ENCODE measurements at regions not wholly inside any gene's neighbourhood (a gene's known extent, or its start where the extent isn't known, plus 50 kb on each side); places are given as distances from the start of the nearest gene placed in this dataset.

GRCh38 chr13:40217675-40218074, 448.8 kb downstream of the FOXO1 start:
- Histone ChIP-seq H2AFZ (ENCODE audit: low read depth, low read length) (no peak overlapping the region), H2BK5ac (ENCODE audit: low read depth, low read length, poor library complexity, severe bottlenecking) (no peak overlapping the region), H3K4me1 (ENCODE audit: control insufficient read depth, insufficient read depth, low read depth, low read length) (peaks cover 3% of the 10 kb centered on the region), H3K23ac (ENCODE audit: low read length in 2 of 2) (no peak overlapping the region), H3K79me1 (replicated peaks; ENCODE audit: low read length, poor library complexity, severe bottlenecking) (no peaks in the 10 kb centered on the region), H3K18ac (ENCODE audit: low read depth in 1 of 2, low read length in 2 of 2) (no peak overlapping the region), H4K91ac (ENCODE audit: low read length) (no peak overlapping the region), H2BK120ac (ENCODE audit: low read depth, low read length) (no peak overlapping the region), H3K9ac (ENCODE audit: low read length) (no peak overlapping the region), H3K4ac (ENCODE audit: low read depth in 1 of 2, low read length in 2 of 2) (no peak overlapping the region), H2BK12ac (ENCODE audit: low read length in 2 of 2) (no peak overlapping the region), H3K4me3 (ENCODE audit: insufficient read depth in 1 of 2, low read depth in 1 of 2, low read length in 2 of 2) (no peak overlapping the region), H3K27ac (ENCODE audit: low read length, poor library complexity, severe bottlenecking) (no peak overlapping the region), H4K8ac (ENCODE audit: low read length) (no peak overlapping the region), H3K36me3 (ENCODE audit: control insufficient read depth in 1 of 2, insufficient read depth in 2 of 2, low read depth in 1 of 2, low read length in 2 of 2) (no peaks in the 10 kb centered on the region), H2BK15ac (ENCODE audit: low read depth, poor library complexity, severe bottlenecking) (no peak overlapping the region), H3K27me3 (ENCODE audit: control insufficient read depth in 1 of 2, insufficient read depth in 1 of 2, low read length in 2 of 2) (peaks cover 0 to 1% of the 10 kb centered on the region in 2 experiments), H3K9me3 (ENCODE audit: control insufficient read depth, low read length) (no peaks in the 10 kb centered on the region), H2AK5ac (ENCODE audit: low read length, severe bottlenecking) (no peak overlapping the region), H3K4me2 (ENCODE audit: low read length, poor library complexity, severe bottlenecking) (no peak overlapping the region), H3K14ac (ENCODE audit: low read length in 2 of 2) (no peak overlapping the region)
- DNase-seq: no peak
- 87% methylated on average over 3 of the region's 4 CpGs for WGBS

- DNase-seq: peak; percentile 13
- Histone ChIP-seq H3K4me1 (ENCODE audit: control insufficient read depth, insufficient read depth, low read depth, low read length) (peaks cover 3% of the 10 kb centered on the region), H3K27me3 (ENCODE audit: control insufficient read depth in 1 of 2, insufficient read depth in 1 of 2, low read length in 2 of 2) (no peaks in the 10 kb centered on the region), H2BK12ac (ENCODE audit: low read length in 2 of 2) (no peak overlapping the region), H3K4me3 (ENCODE audit: insufficient read depth in 1 of 2, low read depth in 1 of 2, low read length in 2 of 2) (no peak overlapping the region), H3K23ac (ENCODE audit: low read length in 2 of 2) (no peak overlapping the region), H3K79me1 (replicated peaks; ENCODE audit: low read length, poor library complexity, severe bottlenecking) (no peaks in the 10 kb centered on the region), H3K14ac (ENCODE audit: low read length in 2 of 2) (no peak overlapping the region), H4K8ac (ENCODE audit: low read length) (no peak overlapping the region), H3K9ac (ENCODE audit: low read length) (no peak overlapping the region), H4K91ac (ENCODE audit: low read length) (no peak overlapping the region), H2BK15ac (ENCODE audit: low read depth, poor library complexity, severe bottlenecking) (no peak overlapping the region), H3K36me3 (ENCODE audit: control insufficient read depth in 1 of 2, insufficient read depth in 2 of 2, low read depth in 1 of 2, low read length in 2 of 2) (no peaks in the 10 kb centered on the region), H3K4ac (ENCODE audit: low read depth in 1 of 2, low read length in 2 of 2) (no peak overlapping the region), H2AK5ac (ENCODE audit: low read length, severe bottlenecking) (no peak overlapping the region), H3K18ac (ENCODE audit: low read depth in 1 of 2, low read length in 2 of 2) (no peak overlapping the region), H3K27ac (ENCODE audit: low read length, poor library complexity, severe bottlenecking) (peak overlapping the region; percentile 88), H2BK120ac (ENCODE audit: low read depth, low read length) (no peak overlapping the region), H2BK5ac (ENCODE audit: low read depth, low read length, poor library complexity, severe bottlenecking) (no peak overlapping the region), H3K9me3 (ENCODE audit: control insufficient read depth, low read length) (no peaks in the 10 kb centered on the region), H2AFZ (ENCODE audit: low read depth, low read length) (no peak overlapping the region), H3K4me2 (ENCODE audit: low read length, poor library complexity, severe bottlenecking) (no peak overlapping the region)
- 96% methylated on average over 12 of the region's 12 CpGs for WGBS
Observed at GRCh38 chr13:40220299-40220935, 446.0 kb downstream of the FOXO1 start.

GRCh38 chr13:40221131-40221459, 445.3 kb downstream of the FOXO1 start:
- H3K18ac ChIP-seq (ENCODE audit: low read depth in 1 of 2, low read length in 2 of 2): no peak overlapping the region
- no CpG with 5 or more reads among the region's 1 CpG for WGBS
- H4K91ac ChIP-seq (ENCODE audit: low read length): no peak overlapping the region
- peak overlapping the region; percentile 18 for H2AK5ac ChIP-seq (ENCODE audit: low read length, severe bottlenecking)
- H2BK12ac ChIP-seq (ENCODE audit: low read length in 2 of 2): peak overlapping the region in 1 of 2 experiments; percentile 49
- H2AFZ ChIP-seq (ENCODE audit: low read depth, low read length): no peak overlapping the region
- H2BK15ac ChIP-seq (ENCODE audit: low read depth, poor library complexity, severe bottlenecking): no peak overlapping the region
- no peak overlapping the region for H3K23ac ChIP-seq (ENCODE audit: low read length in 2 of 2)
- no peak overlapping the region for H3K4ac ChIP-seq (ENCODE audit: low read depth in 1 of 2, low read length in 2 of 2)
- peaks cover 3% of the 10 kb centered on the region for H3K4me1 ChIP-seq (ENCODE audit: control insufficient read depth, insufficient read depth, low read depth, low read length)
- H2BK5ac ChIP-seq (ENCODE audit: low read depth, low read length, poor library complexity, severe bottlenecking): peak overlapping the region; percentile 77
- no peaks in the 10 kb centered on the region for H3K27me3 ChIP-seq (ENCODE audit: control insufficient read depth in 1 of 2, insufficient read depth in 1 of 2, low read length in 2 of 2)
- no peak overlapping the region for H2BK120ac ChIP-seq (ENCODE audit: low read depth, low read length)
- no peaks in the 10 kb centered on the region for H3K79me1 ChIP-seq (replicated peaks; ENCODE audit: low read length, poor library complexity, severe bottlenecking)
- peak overlapping the region; percentile 88 for H3K27ac ChIP-seq (ENCODE audit: low read length, poor library complexity, severe bottlenecking)
- H3K9me3 ChIP-seq (ENCODE audit: control insufficient read depth, low read length): no peaks in the 10 kb centered on the region
- H3K9ac ChIP-seq (ENCODE audit: low read length): no peak overlapping the region
- H3K36me3 ChIP-seq (ENCODE audit: control insufficient read depth in 1 of 2, insufficient read depth in 2 of 2, low read depth in 1 of 2, low read length in 2 of 2): no peaks in the 10 kb centered on the region
- DNase-seq: no peak
- no peak overlapping the region for H3K4me3 ChIP-seq (ENCODE audit: insufficient read depth in 1 of 2, low read depth in 1 of 2, low read length in 2 of 2)
- no peak overlapping the region for H3K14ac ChIP-seq (ENCODE audit: low read length in 2 of 2)
- H4K8ac ChIP-seq (ENCODE audit: low read length): no peak overlapping the region
- no peak overlapping the region for H3K4me2 ChIP-seq (ENCODE audit: low read length, poor library complexity, severe bottlenecking)

DNA sequence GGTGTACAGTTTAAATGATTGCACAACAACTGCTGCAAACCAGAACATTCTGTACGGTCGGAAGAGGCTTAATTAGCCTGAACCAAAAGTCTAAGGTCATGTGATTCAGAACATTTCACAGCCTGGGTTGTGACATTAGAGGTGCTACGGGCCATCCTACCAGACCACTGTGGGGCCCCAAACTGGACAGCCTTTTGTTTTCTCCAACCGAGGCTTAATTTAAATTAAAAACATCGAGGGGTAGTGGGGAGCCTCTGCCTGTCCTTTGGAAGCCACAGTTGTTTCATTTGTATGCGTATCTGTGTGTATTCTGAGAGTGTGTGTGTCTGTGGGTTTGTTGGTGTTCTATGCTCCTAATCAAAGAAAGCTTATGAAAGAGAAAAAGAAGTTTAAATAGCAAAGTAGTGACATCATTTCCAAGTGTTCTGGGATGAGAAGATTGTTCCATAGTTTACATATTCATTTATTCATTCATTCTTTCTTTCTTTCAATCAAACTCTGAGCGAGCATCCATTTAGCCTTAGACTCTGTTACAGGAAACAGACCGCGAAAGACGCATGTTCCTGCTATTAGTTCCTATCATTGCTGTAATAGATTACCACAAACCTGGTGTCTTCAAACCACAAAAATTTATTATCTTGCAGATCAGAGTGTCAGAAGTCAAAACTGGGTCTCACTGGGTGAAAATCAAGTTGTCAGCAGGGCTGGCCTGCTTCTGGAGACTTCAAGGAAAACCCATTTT, 444.8 kb downstream of the FOXO1 start:
- Histone ChIP-seq H3K4me3 (ENCODE audit: insufficient read depth in 1 of 2, low read depth in 1 of 2, low read length in 2 of 2) (no peak overlapping the region), H3K9me3 (ENCODE audit: control insufficient read depth, low read length) (no peaks in the 10 kb centered on the region), H4K8ac (ENCODE audit: low read length) (peak overlapping the region; percentile 16), H3K27me3 (ENCODE audit: control insufficient read depth in 1 of 2, insufficient read depth in 1 of 2, low read length in 2 of 2) (no peaks in the 10 kb centered on the region), H2BK120ac (ENCODE audit: low read depth, low read length) (no peak overlapping the region), H3K23ac (ENCODE audit: low read length in 2 of 2) (no peak overlapping the region), H2BK12ac (ENCODE audit: low read length in 2 of 2) (no peak overlapping the region), H3K4me2 (ENCODE audit: low read length, poor library complexity, severe bottlenecking) (no peak overlapping the region), H3K4ac (ENCODE audit: low read depth in 1 of 2, low read length in 2 of 2) (no peak overlapping the region), H2BK15ac (ENCODE audit: low read depth, poor library complexity, severe bottlenecking) (no peak overlapping the region), H3K4me1 (ENCODE audit: control insufficient read depth, insufficient read depth, low read depth, low read length) (peaks cover 3% of the 10 kb centered on the region), H2BK5ac (ENCODE audit: low read depth, low read length, poor library complexity, severe bottlenecking) (peak overlapping the region; percentile 77), H3K18ac (ENCODE audit: low read depth in 1 of 2, low read length in 2 of 2) (peak overlapping the region in 1 of 2 experiments; percentile 58), H3K27ac (ENCODE audit: low read length, poor library complexity, severe bottlenecking) (peak overlapping the region; percentile 88), H3K36me3 (ENCODE audit: control insufficient read depth in 1 of 2, insufficient read depth in 2 of 2, low read depth in 1 of 2, low read length in 2 of 2) (no peaks in the 10 kb centered on the region), H3K9ac (ENCODE audit: low read length) (no peak overlapping the region), H3K14ac (ENCODE audit: low read length in 2 of 2) (no peak overlapping the region), H2AK5ac (ENCODE audit: low read length, severe bottlenecking) (no peak overlapping the region), H2AFZ (ENCODE audit: low read depth, low read length) (no peak overlapping the region), H4K91ac (ENCODE audit: low read length) (no peak overlapping the region), H3K79me1 (replicated peaks; ENCODE audit: low read length, poor library complexity, severe bottlenecking) (no peaks in the 10 kb centered on the region)
- DNase-seq: peak; percentile 71
- 43% methylated on average over 10 of the region's 10 CpGs for WGBS
